ENCODE measurements at regions not wholly inside any gene's neighbourhood (a gene's known extent, or its start where the extent isn't known, plus 50 kb on each side); places are given as distances from the start of the nearest gene placed in this dataset.

- no peak for TF ChIP-seq AFF4 (CRISPR knock-in tag; IDR thresholded peaks at IDR 0.05)
- TF ChIP-seq NCOA4 (IDR thresholded peaks at IDR 0.05; ENCODE audit: partially characterized antibody) = no peak
These were observed 286.7 kb upstream of the SPTLC3 start (continued) for GRCh38 chr20:12722091-12722490.

- intact Hi-C loops (cut with micrococcal nuclease) (no loop called here), in situ Hi-C loops (cut with MboI) (no loop called here)
- ATAC-seq (no peak), FAIRE-seq (no peak), DNase-seq (ENCODE audit: extremely low read depth in 1 of 4, low spot score in 3 of 4) (no peak)
- BruUV-seq (replicated peaks) = no TSS peak
- TF ChIP-seq HDAC2 (IDR thresholded peaks at IDR 0.05) (no peak), TARDBP (IDR thresholded peaks at IDR 0.05) (no peak)
- Histone ChIP-seq H3K4me2 (ENCODE audit: insufficient read depth, low read length) (no peak overlapping the region), H3K9me1 (ENCODE audit: control insufficient read depth, insufficient read depth, low read length) (no peaks in the 10 kb centered on the region), H3K27ac (ENCODE audit: extremely low read depth, low read depth, low read length) (no peak overlapping the region), H3K27me3 (ENCODE audit: control insufficient read depth in 2 of 2, insufficient read depth in 2 of 2, low read length in 2 of 2) (no peaks in the 10 kb centered on the region), H3K36me3 (ENCODE audit: control insufficient read depth, insufficient read depth, low read length) (no peaks in the 10 kb centered on the region), H3K4me3 (no peak overlapping the region), H4K20me1 (replicated peaks; ENCODE audit: control insufficient read depth, insufficient read depth, low read length) (no peaks in the 10 kb centered on the region), H3K79me2 (ENCODE audit: control insufficient read depth, insufficient read depth, low read length) (no peaks in the 10 kb centered on the region), H3K9ac (ENCODE audit: insufficient read depth in 1 of 2, low read depth in 2 of 2, low read length in 2 of 2) (no peak overlapping the region), H2AFZ (ENCODE audit: low read depth, low read length) (no peak overlapping the region), H3K4me1 (replicated peaks in 1 of 2; ENCODE audit: control insufficient read depth in 2 of 2, insufficient read depth in 2 of 2, low read length in 2 of 2) (no peaks in the 10 kb centered on the region), H3K9me3 (replicated peaks; ENCODE audit: control insufficient read depth, insufficient read depth, low read depth, low read length) (no peaks in the 10 kb centered on the region)
- ChIA-PET POLR2A (no interaction called here), CTCF (ENCODE audit: low intra/inter-chr PET ratio) (no interaction called here)
- WGBS (ENCODE audit: insufficient coverage, low coverage, missing lambda C conversion rate) = 0% methylated on average over 1 of the region's 2 CpGs
These were observed 285.0 kb upstream of the SPTLC3 start for GRCh38 chr20:12723811-12724210.
